GM18519 (cell line): ENCODE measurements at regions not wholly inside any gene's neighbourhood (a gene's known extent, or its start where the extent isn't known, plus 50 kb on each side); places are given as distances from the start of the nearest gene placed in this dataset.

Experiments used
- ATAC-seq: cut with Tn5 transposase; IDR thresholded peaks from one replicate; pipeline ENCODE4 v1.9.1; 2021; ENCODE audit warnings: mild to moderate bottlenecking, moderate library complexity; ENCODE audit not compliant: unreplicated experiment, low FRiP score

- no peak for ATAC-seq
Measured at GRCh38 chrY:8388512-8388911, 948.8 kb upstream of the TSPY4 start.

- ATAC-seq, result no peak
Measured at GRCh38 chrY:8390310-8390709, 947.0 kb upstream of the TSPY4 start.

DNA sequence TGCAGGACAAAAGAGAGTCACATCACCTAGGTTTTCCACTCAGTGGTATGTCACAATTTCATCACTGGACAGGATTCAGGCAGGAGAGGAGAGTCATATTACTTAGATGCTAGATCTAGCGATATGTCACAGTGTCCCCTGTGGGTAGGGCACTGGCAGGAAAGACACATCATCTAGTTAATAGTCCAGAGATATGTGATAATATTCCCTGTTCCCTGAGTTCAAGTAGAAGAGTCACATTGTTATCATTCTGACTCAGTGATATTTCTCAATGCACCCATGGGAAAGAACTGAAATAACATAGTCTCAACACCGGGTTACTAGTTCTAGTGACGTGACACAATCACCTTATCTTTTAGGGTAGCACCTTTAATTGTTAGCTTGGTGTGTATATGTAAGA is 944.0 kb upstream of the TSPY4 start:
- ATAC-seq, result no peak

GRCh38 chrY:8422906-8423305 is 914.4 kb upstream of the TSPY4 start:
- ATAC-seq, result no peak

DNA sequence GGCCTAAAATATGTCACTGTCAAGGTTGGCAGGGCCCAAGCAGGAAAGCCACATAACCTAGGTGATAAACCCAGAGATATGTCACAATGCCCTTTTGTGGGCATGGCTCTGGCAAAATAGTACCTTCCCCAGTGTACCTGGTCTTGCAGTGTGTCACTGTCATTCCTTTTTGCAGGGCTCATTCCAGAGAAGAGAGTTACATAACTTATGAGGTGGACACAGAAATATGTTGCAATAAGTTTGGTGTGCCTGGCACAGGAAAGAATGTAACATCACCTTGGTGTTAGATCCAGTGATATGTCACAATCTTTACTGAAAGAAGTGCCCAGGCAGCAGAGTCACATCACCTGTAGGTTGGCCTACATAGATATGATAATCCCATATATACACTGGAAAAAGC is 910.8 kb upstream of the TSPY4 start:
- no peak for ATAC-seq

GRCh38 chrY:8437510-8437909 is 899.8 kb upstream of the TSPY4 start:
- ATAC-seq, result no peak

- ATAC-seq, result no peak
Measured at GRCh38 chrY:8442097-8442496, 895.2 kb upstream of the TSPY4 start.

GRCh38 chrY:8452963-8453362 is 884.3 kb upstream of the TSPY4 start:
- no peak for ATAC-seq

DNA sequence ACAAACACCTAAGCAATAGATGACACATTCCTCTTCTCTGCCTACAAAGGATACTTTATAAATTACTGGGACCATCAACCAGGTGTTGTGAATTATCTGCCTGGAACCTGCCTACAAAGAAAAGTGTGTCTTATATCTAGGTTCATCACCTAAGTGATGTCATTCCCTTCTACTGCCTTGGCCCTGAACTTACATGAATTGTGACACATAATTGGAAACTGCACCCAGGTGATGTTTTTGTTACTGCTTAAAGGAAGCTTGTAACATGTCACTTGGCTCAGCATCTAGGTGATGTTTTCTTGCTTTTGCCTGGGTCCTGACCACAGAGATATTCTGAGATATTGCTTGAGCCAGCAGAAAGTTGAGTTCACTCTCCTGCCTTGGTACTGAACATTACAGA is 870.5 kb upstream of the TSPY4 start:
- no peak for ATAC-seq

- ATAC-seq, result no peak
Measured at GRCh38 chrY:8470249-8470648, 867.0 kb upstream of the TSPY4 start.

GRCh38 chrY:8479141-8479540 is 858.1 kb upstream of the TSPY4 start:
- no peak for ATAC-seq

DNA sequence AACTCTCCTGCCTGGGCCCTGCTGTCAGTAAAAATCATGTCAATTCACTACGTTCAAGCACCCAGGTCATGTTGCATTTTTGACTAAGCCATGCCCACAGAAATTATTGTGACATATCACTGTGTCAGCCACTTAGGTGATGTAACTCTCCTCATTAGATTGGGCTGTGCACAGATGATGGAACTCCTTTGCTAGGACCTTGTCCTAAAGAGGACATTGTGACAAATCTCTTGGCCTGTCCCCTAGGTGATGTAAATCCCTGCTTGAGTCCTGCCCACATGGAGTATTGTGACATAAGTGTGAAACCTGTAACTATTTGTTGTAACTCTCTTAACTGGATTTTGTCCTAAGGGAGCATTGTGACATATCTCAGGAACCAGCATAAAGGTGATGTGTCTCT is 848.3 kb upstream of the TSPY4 start:
- ATAC-seq, result no peak

DNA sequence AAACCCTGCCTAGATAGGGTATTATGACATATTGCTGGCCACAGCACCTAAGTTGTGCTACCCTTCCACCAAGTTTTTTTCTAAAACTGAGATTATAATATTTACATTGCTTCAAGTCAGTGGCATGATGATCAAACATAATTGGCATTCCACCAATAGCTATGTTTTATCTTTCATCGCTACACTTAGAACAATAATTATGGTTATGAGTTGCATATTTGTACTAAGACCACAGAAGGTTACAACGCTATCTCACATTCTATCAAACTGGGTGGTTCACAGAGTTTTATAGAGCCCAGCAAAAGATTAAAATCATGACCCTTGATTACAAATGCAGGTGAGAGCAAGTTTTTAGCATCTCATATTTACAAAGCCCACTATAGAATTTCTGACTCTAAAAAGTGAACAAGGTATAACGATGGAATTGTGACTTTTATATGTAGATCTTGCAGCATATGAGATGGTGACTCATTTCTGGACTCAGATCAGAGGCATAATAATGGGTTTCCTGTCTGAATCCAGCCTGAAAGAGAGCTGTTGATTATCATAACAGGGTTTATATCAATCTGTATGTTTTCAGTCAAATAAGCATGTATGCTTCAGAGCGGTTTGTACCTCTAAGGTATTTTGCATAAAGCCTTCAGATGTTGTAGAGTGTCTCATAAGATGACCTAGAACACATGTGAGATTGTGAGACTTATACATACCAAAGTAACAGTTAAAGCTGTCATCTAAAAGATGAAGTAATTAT is 847.2 kb upstream of the TSPY4 start:
- ATAC-seq, result no peak

GRCh38 chrY:8494396-8494795 is 842.9 kb upstream of the TSPY4 start:
- ATAC-seq, result no peak

DNA sequence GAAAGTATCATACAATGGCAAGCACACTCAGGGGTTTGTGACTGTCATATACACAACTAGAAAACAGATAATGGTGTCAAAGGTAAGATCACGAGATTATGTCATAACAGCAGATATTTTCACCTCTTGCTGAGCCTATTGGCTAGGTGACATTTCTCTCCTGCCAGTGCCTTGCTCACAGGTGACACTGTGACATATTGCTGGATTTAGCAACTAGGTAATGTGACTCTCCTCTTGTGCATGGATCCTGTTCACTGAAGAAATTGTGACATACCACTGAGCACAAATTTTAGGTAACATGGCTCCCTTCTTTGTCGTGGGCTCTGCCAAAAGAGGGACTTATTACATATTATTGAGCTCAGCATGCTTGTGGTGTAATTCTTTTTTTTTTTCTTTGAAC is 842.0 kb upstream of the TSPY4 start:
- no peak for ATAC-seq

- ATAC-seq, result no peak
Measured at GRCh38 chrY:8500888-8501287, 836.4 kb upstream of the TSPY4 start.

GRCh38 chrY:8533468-8533867 is 803.8 kb upstream of the TSPY4 start:
- no peak for ATAC-seq

DNA sequence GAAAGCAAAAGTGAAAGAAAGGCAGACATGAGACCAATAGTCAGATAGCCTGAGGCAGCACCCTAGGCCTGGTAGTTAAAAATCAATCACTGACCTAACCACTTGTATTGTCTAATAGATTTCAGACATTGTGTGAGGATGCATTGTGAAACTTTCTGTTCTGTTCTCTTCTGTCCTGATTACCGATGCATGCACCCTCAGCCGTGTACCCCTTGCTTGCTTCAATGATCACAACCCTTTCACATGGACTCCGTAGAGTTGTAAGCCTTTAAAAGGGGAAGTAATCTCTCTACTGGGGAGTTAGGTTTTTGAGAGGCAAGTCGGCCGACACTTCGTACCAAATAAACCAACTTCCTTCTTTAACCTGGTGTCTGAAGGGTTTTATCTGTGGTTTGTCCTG is 801.6 kb upstream of the TSPY4 start:
- ATAC-seq, result peak; percentile 99

DNA sequence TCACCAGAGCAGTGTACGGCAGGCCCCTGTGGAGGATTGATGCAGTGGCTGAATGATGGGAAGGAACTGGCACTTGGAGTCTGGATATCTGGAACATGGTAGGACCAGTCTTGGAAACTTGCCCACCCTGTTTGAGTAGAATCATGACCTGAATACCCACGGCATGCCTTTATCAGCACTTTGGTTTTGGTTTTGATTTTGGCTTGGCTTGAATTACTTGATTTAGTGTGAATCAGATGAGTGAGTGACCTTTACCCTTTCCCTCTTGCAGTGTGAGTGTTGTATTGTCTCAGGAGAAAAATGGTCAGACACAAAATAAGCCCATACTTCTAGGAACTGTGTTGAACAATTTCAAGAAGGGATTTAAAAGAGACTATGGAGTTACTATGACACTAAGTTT is 801.0 kb upstream of the TSPY4 start:
- no peak for ATAC-seq

DNA sequence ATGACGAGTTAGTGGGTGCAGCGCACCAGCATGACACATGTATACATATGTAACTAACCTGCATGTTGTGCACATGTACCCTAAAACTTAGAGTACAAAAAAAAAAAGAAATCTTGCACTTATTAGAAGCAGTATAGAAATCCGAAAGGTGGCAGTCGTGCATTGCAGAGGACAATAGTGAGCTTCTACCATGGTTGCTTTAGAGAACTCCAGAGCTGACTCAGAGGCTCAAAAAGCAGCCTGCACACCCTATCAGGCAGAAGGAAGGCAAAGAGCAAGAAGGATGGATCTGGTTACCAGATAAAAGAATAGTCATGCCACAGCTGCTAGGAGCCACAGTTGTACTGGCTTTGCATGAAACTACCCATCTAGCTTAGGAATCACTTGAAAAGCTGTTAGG is 796.0 kb upstream of the TSPY4 start:
- ATAC-seq, result no peak

GRCh38 chrY:8544715-8545114 is 792.5 kb upstream of the TSPY4 start:
- ATAC-seq, result no peak

- no peak for ATAC-seq
Measured at GRCh38 chrY:8547931-8548330, 789.3 kb upstream of the TSPY4 start.

- no peak for ATAC-seq
Measured at GRCh38 chrY:8551323-8551722, 785.9 kb upstream of the TSPY4 start.
